Neuronal stem cell (in vitro differentiated cells): ENCODE measurements at regions not wholly inside any gene's neighbourhood (a gene's known extent, or its start where the extent isn't known, plus 50 kb on each side); places are given as distances from the start of the nearest gene placed in this dataset.

Experiments
- DNase-seq: peaks from one replicate; pipeline ENCODE4 v3.0.0-alpha.2; 2013; ENCODE audit warnings: low spot score
- H2AFZ ChIP-seq: one replicate; pipeline ENCODE4 v1.6.1; 2013; ENCODE audit warnings: mild to moderate bottlenecking, low read length, inconsistent platforms
- H2AK5ac ChIP-seq: 2 replicates; pipeline ENCODE4 v1.6.1; 2013; ENCODE audit warnings: low read depth, mild to moderate bottlenecking, inconsistent platforms, low read length, moderate library complexity, mixed read lengths
- H2BK120ac ChIP-seq: 2 replicates; pipeline ENCODE4 v1.6.1; 2013; ENCODE audit warnings: low read depth, mild to moderate bottlenecking, inconsistent platforms, low read length, moderate library complexity, mixed read lengths
- H2BK12ac ChIP-seq: one replicate; pipeline ENCODE4 v1.6.1; 2013; ENCODE audit warnings: low read length, inconsistent platforms
- H2BK15ac ChIP-seq: 2 replicates; pipeline ENCODE4 v1.6.1; 2013; ENCODE audit warnings: mild to moderate bottlenecking, low read length, inconsistent platforms, mixed read lengths
- H2BK5ac ChIP-seq: one replicate; pipeline ENCODE4 v1.6.1; 2013; ENCODE audit warnings: inconsistent platforms, mild to moderate bottlenecking, low read length, moderate library complexity
- H3K14ac ChIP-seq: one replicate; pipeline ENCODE4 v1.6.1; 2013; ENCODE audit warnings: low read length, inconsistent platforms
- H3K18ac ChIP-seq: 2 replicates; pipeline ENCODE4 v1.6.1; 2013; ENCODE audit warnings: low read length, inconsistent platforms
- H3K23ac ChIP-seq: 2 replicates; pipeline ENCODE4 v1.6.1; 2013; ENCODE audit warnings: low read depth, mild to moderate bottlenecking, mixed read lengths, low read length, inconsistent platforms; ENCODE audit not compliant: poor library complexity
- H3K27ac ChIP-seq: replicated peaks from 3 replicates; pipeline ENCODE4 v1.5.1; 2013; ENCODE audit warnings: low read length, inconsistent platforms
- H3K27me3 ChIP-seq, 3 experiments: 2 replicates each; pipeline ENCODE4 v1.6.1; 2013; ENCODE audit warnings: low read length in 3 of 3, mild to moderate bottlenecking in 2 of 3, inconsistent platforms in 1 of 3, low read depth in 1 of 3, mixed read lengths in 1 of 3, moderate library complexity in 1 of 3; ENCODE audit not compliant: control insufficient read depth in 3 of 3, insufficient read depth in 3 of 3
- H3K36me3 ChIP-seq, 2 donors: replicated peaks in 1 of 2; 2 replicates each; pipeline ENCODE4 v1.6.1; 2013; ENCODE audit warnings: low read length in 2 of 2; ENCODE audit not compliant: control insufficient read depth in 2 of 2, insufficient read depth in 2 of 2
- H3K4ac ChIP-seq: 2 replicates; pipeline ENCODE4 v1.6.1; 2013; ENCODE audit warnings: inconsistent platforms, mild to moderate bottlenecking, low read length, moderate library complexity
- H3K4me1 ChIP-seq, 2 donors: 1 replicate in 1 of 2; 2 replicates in 1 of 2; pipeline ENCODE4 v1.6.1; 2013; ENCODE audit warnings: low read length in 2 of 2, low read depth in 1 of 2; ENCODE audit not compliant: control insufficient read depth in 2 of 2, insufficient read depth in 1 of 2
- H3K4me2 ChIP-seq: one replicate; pipeline ENCODE4 v1.6.1; 2013; ENCODE audit warnings: mild to moderate bottlenecking, low read length, inconsistent platforms; ENCODE audit not compliant: insufficient read depth, poor library complexity, severe bottlenecking
- H3K4me3 ChIP-seq, 2 donors: 2 replicates each; pipeline ENCODE4 v1.5.1; 2013; ENCODE audit warnings: low read length in 2 of 2, mild to moderate bottlenecking in 2 of 2, inconsistent platforms in 1 of 2, moderate library complexity in 1 of 2
- H3K79me1 ChIP-seq: one replicate; pipeline ENCODE4 v1.6.1; 2013; ENCODE audit warnings: low read depth, mild to moderate bottlenecking, inconsistent platforms, low read length, moderate library complexity
- H3K9ac ChIP-seq: one replicate; pipeline ENCODE4 v1.6.1; 2013; ENCODE audit warnings: mild to moderate bottlenecking, low read depth, low read length, inconsistent platforms; ENCODE audit not compliant: poor library complexity
- H3K9me3 ChIP-seq, 2 donors: replicated peaks in 1 of 2; 2 replicates each; pipeline versions ENCODE3 to v1.6.1; 2013; ENCODE audit warnings: low read length in 2 of 2, mild to moderate bottlenecking in 2 of 2, inconsistent platforms in 1 of 2, low read depth in 1 of 2, mixed read lengths in 1 of 2, moderate library complexity in 1 of 2; ENCODE audit not compliant: control insufficient read depth in 2 of 2, insufficient read depth in 1 of 2
- H4K8ac ChIP-seq: one replicate; pipeline ENCODE4 v1.6.1; 2013; ENCODE audit warnings: low read depth, mild to moderate bottlenecking, inconsistent platforms, low read length, moderate library complexity
- H4K91ac ChIP-seq: one replicate; pipeline ENCODE4 v1.6.1; 2013; ENCODE audit warnings: low read length, low read depth, mild to moderate bottlenecking, inconsistent platforms; ENCODE audit not compliant: poor library complexity
- WGBS, 2 donors: extraction: QIAGEN DNeasy Blood & Tissue Kit; methylation state at CpG; one replicate each; pipeline ENCODE4 v1.1.7; 2013; ENCODE audit warnings: missing lambda C conversion rate in 2 of 2, mixed read lengths in 1 of 2; ENCODE audit not compliant: insufficient read length in 2 of 2, insufficient replicate concordance in 1 of 2; ENCODE audit errors: extremely low coverage in 2 of 2; 5-methylcytosine and 5-hydroxymethylcytosine counted together

- no peak for DNase-seq
- H2BK5ac ChIP-seq, result no peak overlapping the region
- H3K27me3 ChIP-seq, result no peaks in the 10 kb centered on the region
- H2AFZ ChIP-seq, result no peak overlapping the region
- no peak overlapping the region for H4K91ac ChIP-seq
- no peaks in the 10 kb centered on the region for H3K79me1 ChIP-seq
- no peak overlapping the region for H2BK12ac ChIP-seq
- no peaks in the 10 kb centered on the region for H3K9me3 ChIP-seq
- H2AK5ac ChIP-seq, result no peak overlapping the region
- no peak overlapping the region for H3K4me2 ChIP-seq
- H3K9ac ChIP-seq, result no peak overlapping the region
- no peak overlapping the region for H2BK15ac ChIP-seq
- no peak overlapping the region for H3K18ac ChIP-seq
- H3K23ac ChIP-seq, result no peak overlapping the region
- no peak overlapping the region for H3K4me3 ChIP-seq
- no peak overlapping the region for H3K4ac ChIP-seq
- H4K8ac ChIP-seq, result no peak overlapping the region
- H3K27ac ChIP-seq, result no peak overlapping the region
- no peaks in the 10 kb centered on the region for H3K36me3 ChIP-seq
- no peak overlapping the region for H2BK120ac ChIP-seq
- H3K4me1 ChIP-seq, result no peaks in the 10 kb centered on the region
- no peak overlapping the region for H3K14ac ChIP-seq
Observed at GRCh38 chr2:56478027-56478426, 294.2 kb downstream of the CCDC85A start.

GRCh38 chr2:56483081-56483480 is 299.3 kb downstream of the CCDC85A start:
- Histone ChIP-seq H3K9ac (no peak overlapping the region), H4K8ac (no peak overlapping the region), H3K4me2 (no peak overlapping the region), H3K18ac (no peak overlapping the region), H3K27ac (no peak overlapping the region), H2AK5ac (no peak overlapping the region), H3K79me1 (no peaks in the 10 kb centered on the region), H3K27me3 (no peaks in the 10 kb centered on the region), H4K91ac (no peak overlapping the region), H3K36me3 (no peaks in the 10 kb centered on the region), H3K14ac (no peak overlapping the region), H2BK12ac (no peak overlapping the region), H2BK120ac (no peak overlapping the region), H3K9me3 (no peaks in the 10 kb centered on the region), H3K4me1 (no peaks in the 10 kb centered on the region), H3K23ac (no peak overlapping the region), H2AFZ (peak overlapping the region; percentile 40), H2BK15ac (no peak overlapping the region), H3K4ac (no peak overlapping the region), H2BK5ac (no peak overlapping the region), H3K4me3 (no peak overlapping the region)
- no peak for DNase-seq
- no CpG with 5 or more reads among the region's 2 CpGs for WGBS, 2 donors

GRCh38 chr2:56484906-56485305 is 301.1 kb downstream of the CCDC85A start:
- no peak overlapping the region for H3K9ac ChIP-seq
- H3K4me1 ChIP-seq, result no peaks in the 10 kb centered on the region
- DNase-seq, result no peak
- H3K79me1 ChIP-seq, result no peaks in the 10 kb centered on the region
- no peak overlapping the region for H2BK12ac ChIP-seq
- no peak overlapping the region for H4K91ac ChIP-seq
- H3K4ac ChIP-seq, result no peak overlapping the region
- H2AK5ac ChIP-seq, result no peak overlapping the region
- H3K9me3 ChIP-seq, result no peaks in the 10 kb centered on the region
- no peaks in the 10 kb centered on the region for H3K36me3 ChIP-seq
- H3K14ac ChIP-seq, result no peak overlapping the region
- no peak overlapping the region for H2AFZ ChIP-seq
- H2BK15ac ChIP-seq, result no peak overlapping the region
- no peak overlapping the region for H3K23ac ChIP-seq
- H3K4me2 ChIP-seq, result no peak overlapping the region
- H4K8ac ChIP-seq, result no peak overlapping the region
- no peak overlapping the region for H2BK5ac ChIP-seq
- no peak overlapping the region for H3K4me3 ChIP-seq
- no peak overlapping the region for H3K18ac ChIP-seq
- H3K27ac ChIP-seq, result no peak overlapping the region
- no peak overlapping the region for H2BK120ac ChIP-seq
- H3K27me3 ChIP-seq, result no peaks in the 10 kb centered on the region

GRCh38 chr2:56500317-56500716 is 316.5 kb downstream of the CCDC85A start:
- Histone ChIP-seq H3K4me3 (no peak overlapping the region), H2BK5ac (no peak overlapping the region)
- WGBS, 2 donors, result no CpG with 5 or more reads among the region's 1 CpG

More at GRCh38 chr2:56500317-56500716, 316.5 kb downstream of the CCDC85A start:
- Histone ChIP-seq H3K4me1 (no peaks in the 10 kb centered on the region), H3K9ac (no peak overlapping the region), H3K4ac (no peak overlapping the region), H3K9me3 (no peaks in the 10 kb centered on the region), H4K91ac (no peak overlapping the region), H2BK12ac (no peak overlapping the region), H4K8ac (no peak overlapping the region), H3K23ac (no peak overlapping the region), H3K27me3 (no peaks in the 10 kb centered on the region), H2BK15ac (no peak overlapping the region), H3K14ac (no peak overlapping the region), H2AFZ (no peak overlapping the region), H2AK5ac (no peak overlapping the region), H3K79me1 (no peaks in the 10 kb centered on the region), H2BK120ac (no peak overlapping the region), H3K4me2 (no peak overlapping the region), H3K36me3 (no peaks in the 10 kb centered on the region), H3K18ac (no peak overlapping the region), H3K27ac (no peak overlapping the region)
- DNase-seq, result no peak
